VCaP (cell line): ENCODE measurements at regions not wholly inside any gene's neighbourhood (a gene's known extent, or its start where the extent isn't known, plus 50 kb on each side); places are given as distances from the start of the nearest gene placed in this dataset.
A peak's percentile ranks its signal among the peaks of the same experiment; 100 is the strongest.

Experiments used
- H3K27ac ChIP-seq: fragments of 450-650 bp; 2 replicates; pipeline ENCODE4 v1.5.1; 2017
- CTCF ChIP-seq: fragments of 450-650 bp; conservative IDR thresholded peaks from 2 replicates; pipeline ENCODE4 v1.5.1; 2017; ENCODE audit warnings: mild to moderate bottlenecking, moderate library complexity

GRCh38 chr6:105991561-105992314 is 94.4 kb upstream of the PRDM1 start:
- H3K27ac ChIP-seq: peak overlapping the region; percentile 62
- TF ChIP-seq CTCF: no peak

GRCh38 chr6:105990151-105990550 is 96.0 kb upstream of the PRDM1 start:
- no peak for TF ChIP-seq CTCF
- no peak overlapping the region for H3K27ac ChIP-seq

GRCh38 chr6:105988812-105989577 is 97.1 kb upstream of the PRDM1 start:
- H3K27ac ChIP-seq: no peak overlapping the region
- no peak for TF ChIP-seq CTCF

GRCh38 chr6:105988321-105988720 is 97.8 kb upstream of the PRDM1 start:
- H3K27ac ChIP-seq: no peak overlapping the region
- no peak for TF ChIP-seq CTCF

GRCh38 chr6:105987516-105987915 is 98.6 kb upstream of the PRDM1 start:
- no peak overlapping the region for H3K27ac ChIP-seq
- no peak for TF ChIP-seq CTCF

GRCh38 chr6:105986998-105987397 is 99.1 kb upstream of the PRDM1 start:
- H3K27ac ChIP-seq: no peak overlapping the region
- TF ChIP-seq CTCF: no peak

- no peak overlapping the region for H3K27ac ChIP-seq
- TF ChIP-seq CTCF: no peak
These were observed 100.1 kb upstream of the PRDM1 start for GRCh38 chr6:105985816-105986632.
